T-helper 1 cell treated with Interleukin-12 subunit alpha and Interleukin-12 subunit beta and Interleukin-4 antibody, amounts not matched to agents 30 μg/mL and 1 μg/mL, for 36 hours (primary cell): ENCODE measurements at regions not wholly inside any gene's neighbourhood (a gene's known extent, or its start where the extent isn't known, plus 50 kb on each side); places are given as distances from the start of the nearest gene placed in this dataset.
"Not testable (repeated sequence)": the region's sequence is repeated elsewhere in the genome, so short reads cannot be mapped to it uniquely, and the experiment has no call there.

Experiments
- H3K27ac Mint-ChIP-seq: one replicate; pipeline ENCODE4 v1.8.0; 2021; ENCODE audit warnings: mild to moderate bottlenecking, mixed read lengths
- H3K27me3 Mint-ChIP-seq: one replicate; pipeline ENCODE4 v1.8.0; 2021; ENCODE audit warnings: low read depth, mixed read lengths
- H3K36me3 Mint-ChIP-seq: one replicate; pipeline ENCODE4 v1.8.0; 2021; ENCODE audit warnings: low read depth, mixed read lengths
- H3K4me1 Mint-ChIP-seq: one replicate; pipeline ENCODE4 v1.8.0; 2021; ENCODE audit warnings: low read depth, mixed read lengths
- H3K4me3 Mint-ChIP-seq: one replicate; pipeline ENCODE4 v1.8.0; 2021; ENCODE audit warnings: mild to moderate bottlenecking, moderate library complexity, mixed read lengths
- H3K9me3 Mint-ChIP-seq: one replicate; pipeline ENCODE4 v1.8.0; 2021; ENCODE audit warnings: mixed read lengths

- no peaks in the 10 kb centered on the region for H3K4me1 Mint-ChIP-seq
- peaks cover 4% of the 10 kb centered on the region for H3K9me3 Mint-ChIP-seq
- H3K27me3 Mint-ChIP-seq = no peaks in the 10 kb centered on the region
- no peak overlapping the region for H3K4me3 Mint-ChIP-seq
- no peak overlapping the region for H3K27ac Mint-ChIP-seq
- H3K36me3 Mint-ChIP-seq = no peaks in the 10 kb centered on the region
Measured at GRCh38 chr4:64967286-64967685, 558.0 kb upstream of the TECRL start.

- no peak overlapping the region for H3K4me3 Mint-ChIP-seq
- no peaks in the 10 kb centered on the region for H3K36me3 Mint-ChIP-seq
- no peak overlapping the region for H3K27ac Mint-ChIP-seq
- no peaks in the 10 kb centered on the region for H3K27me3 Mint-ChIP-seq
- H3K4me1 Mint-ChIP-seq = no peaks in the 10 kb centered on the region
- peaks cover 11% of the 10 kb centered on the region for H3K9me3 Mint-ChIP-seq
Measured at GRCh38 chr4:64960516-64960915, 551.3 kb upstream of the TECRL start.

- H3K36me3 Mint-ChIP-seq = no peaks in the 10 kb centered on the region
- H3K9me3 Mint-ChIP-seq = peaks cover 4% of the 10 kb centered on the region
- no peaks in the 10 kb centered on the region for H3K27me3 Mint-ChIP-seq
- no peak overlapping the region for H3K4me3 Mint-ChIP-seq
- H3K27ac Mint-ChIP-seq = no peak overlapping the region
- no peaks in the 10 kb centered on the region for H3K4me1 Mint-ChIP-seq
Measured at GRCh38 chr4:64940698-64941097, 531.4 kb upstream of the TECRL start.

GRCh38 chr4:64935469-64936001, 526.3 kb upstream of the TECRL start:
- H3K4me1 Mint-ChIP-seq = no peaks in the 10 kb centered on the region
- H3K4me3 Mint-ChIP-seq = no peak overlapping the region

GRCh38 chr4:64911846-64912245, 502.6 kb upstream of the TECRL start:
- Mint-ChIP-seq H3K36me3 (no peaks in the 10 kb centered on the region), H3K27ac (no peak overlapping the region), H3K27me3 (no peaks in the 10 kb centered on the region), H3K4me3 (no peak overlapping the region), H3K9me3 (no peaks in the 10 kb centered on the region), H3K4me1 (no peaks in the 10 kb centered on the region)

More at GRCh38 chr4:64935469-64936001, 526.3 kb upstream of the TECRL start:
- H3K36me3 Mint-ChIP-seq = no peaks in the 10 kb centered on the region
- H3K27me3 Mint-ChIP-seq = no peaks in the 10 kb centered on the region
- H3K9me3 Mint-ChIP-seq = peaks cover 8% of the 10 kb centered on the region
- H3K27ac Mint-ChIP-seq = no peak overlapping the region

- Mint-ChIP-seq H3K9me3 (peaks cover 3% of the 10 kb centered on the region), H3K27me3 (no peaks in the 10 kb centered on the region), H3K4me1 (no peaks in the 10 kb centered on the region), H3K36me3 (no peaks in the 10 kb centered on the region), H3K27ac (no peak overlapping the region), H3K4me3 (no peak overlapping the region)
Measured at GRCh38 chr4:64903986-64904385, 494.7 kb upstream of the TECRL start.

GRCh38 chr4:64899563-64899962, 490.3 kb upstream of the TECRL start:
- Mint-ChIP-seq H3K4me3 (no peak overlapping the region), H3K27ac (no peak overlapping the region), H3K9me3 (peaks cover 3% of the 10 kb centered on the region), H3K27me3 (no peaks in the 10 kb centered on the region), H3K36me3 (no peaks in the 10 kb centered on the region), H3K4me1 (no peaks in the 10 kb centered on the region)

- not testable (repeated sequence) for H3K4me3 Mint-ChIP-seq, H3K27me3 Mint-ChIP-seq, H3K4me1 Mint-ChIP-seq, H3K36me3 Mint-ChIP-seq, H3K27ac Mint-ChIP-seq, H3K9me3 Mint-ChIP-seq
Measured at GRCh38 chr4:64899030-64899429, 489.8 kb upstream of the TECRL start.

- Mint-ChIP-seq H3K4me3 (no peak overlapping the region), H3K4me1 (no peaks in the 10 kb centered on the region), H3K27ac (no peak overlapping the region), H3K36me3 (no peaks in the 10 kb centered on the region), H3K27me3 (no peaks in the 10 kb centered on the region), H3K9me3 (peaks cover 3% of the 10 kb centered on the region)
Measured at GRCh38 chr4:64897683-64898082, 488.4 kb upstream of the TECRL start.

- Mint-ChIP-seq H3K27me3 (no peaks in the 10 kb centered on the region), H3K9me3 (no peaks in the 10 kb centered on the region), H3K4me1 (no peaks in the 10 kb centered on the region), H3K36me3 (no peaks in the 10 kb centered on the region), H3K27ac (no peak overlapping the region), H3K4me3 (no peak overlapping the region)
Measured at GRCh38 chr4:64895031-64895430, 485.8 kb upstream of the TECRL start.

GRCh38 chr4:64893205-64893604, 484.0 kb upstream of the TECRL start:
- Mint-ChIP-seq H3K27me3 (no peaks in the 10 kb centered on the region), H3K4me1 (no peaks in the 10 kb centered on the region), H3K36me3 (no peaks in the 10 kb centered on the region), H3K9me3 (no peaks in the 10 kb centered on the region), H3K27ac (no peak overlapping the region), H3K4me3 (no peak overlapping the region)

GRCh38 chr4:64889906-64890610, 480.8 kb upstream of the TECRL start:
- peaks cover 5% of the 10 kb centered on the region for H3K9me3 Mint-ChIP-seq
- H3K27me3 Mint-ChIP-seq = no peaks in the 10 kb centered on the region
- no peaks in the 10 kb centered on the region for H3K4me1 Mint-ChIP-seq
- H3K36me3 Mint-ChIP-seq = no peaks in the 10 kb centered on the region
- H3K27ac Mint-ChIP-seq = no peak overlapping the region
- no peak overlapping the region for H3K4me3 Mint-ChIP-seq

GRCh38 chr4:64883087-64883807, 474.0 kb upstream of the TECRL start:
- Mint-ChIP-seq H3K9me3 (peaks cover 5% of the 10 kb centered on the region), H3K4me1 (peaks cover 9% of the 10 kb centered on the region), H3K27me3 (no peaks in the 10 kb centered on the region), H3K27ac (peak overlapping the region; percentile 70), H3K4me3 (peak overlapping the region; percentile 30), H3K36me3 (no peaks in the 10 kb centered on the region)

- H3K27ac Mint-ChIP-seq = peak overlapping the region; percentile 70
- peak overlapping the region; percentile 11 for H3K4me3 Mint-ChIP-seq
- H3K36me3 Mint-ChIP-seq = no peaks in the 10 kb centered on the region
- H3K9me3 Mint-ChIP-seq = peaks cover 5% of the 10 kb centered on the region
- H3K27me3 Mint-ChIP-seq = no peaks in the 10 kb centered on the region
- peaks cover 9% of the 10 kb centered on the region for H3K4me1 Mint-ChIP-seq
Measured at GRCh38 chr4:64882311-64883086, 473.2 kb upstream of the TECRL start.
